ENCODE measurements at regions not wholly inside any gene's neighbourhood (a gene's known extent, or its start where the extent isn't known, plus 50 kb on each side); places are given as distances from the start of the nearest gene placed in this dataset.

- TF ChIP-seq POLR2A (IDR thresholded peaks at IDR 0.05), result no peak
- no peak for TF ChIP-seq CTCF (IDR thresholded peaks at IDR 0.05)
These were observed 286.1 kb downstream of the ZNF621 start for GRCh38 chr3:40810813-40811212.

All from thyroid gland (tissue), 4 donors.